ENCODE measurements at regions not wholly inside any gene's neighbourhood (a gene's known extent, or its start where the extent isn't known, plus 50 kb on each side); places are given as distances from the start of the nearest gene placed in this dataset.
"Not testable (repeated sequence)": the region's sequence is repeated elsewhere in the genome, so short reads cannot be mapped to it uniquely, and the experiment has no call there.

- whole genome bisulfite sequencing, 3 donors, result 88 to 94% (median 92%) methylated on average over 6 of the region's 6 CpGs
- no peak overlapping the region for H3K27ac ChIP-seq (ENCODE audit: low read depth, low read length)
These were observed 65.5 kb upstream of the AK4 start for GRCh38 chr1:65082346-65083040.

- no peak overlapping the region for H3K27ac ChIP-seq (ENCODE audit: low read depth, low read length)
- WGBS, 3 donors, result 70 to 88% (median 71%) methylated on average over 4 of the region's 4 CpGs
These were observed 64.6 kb upstream of the AK4 start for GRCh38 chr1:65083263-65083896.

DNA sequence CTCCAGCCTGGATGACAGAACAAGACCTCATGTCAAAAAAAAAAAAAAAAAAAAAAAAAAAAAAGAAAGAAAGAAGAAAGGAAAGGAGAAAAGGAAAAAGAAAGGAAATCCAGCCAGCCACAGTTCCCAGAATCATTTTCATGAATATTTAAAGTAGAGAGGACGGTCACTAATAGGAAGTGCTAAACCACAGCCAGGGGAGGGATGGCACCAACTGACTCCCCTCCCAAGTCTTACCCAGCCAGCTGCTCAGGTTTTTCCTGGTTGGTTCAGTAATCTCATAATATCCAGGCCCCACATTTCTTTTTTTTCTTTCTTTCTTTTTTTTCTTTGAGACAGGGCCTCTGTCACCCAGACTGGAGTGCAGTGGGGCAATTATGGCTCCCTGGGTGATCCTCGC lies 63.9 kb upstream of the AK4 start:
- whole genome bisulfite sequencing, 3 donors, result 63 to 96% (median 71%) methylated on average over 2 of the region's 2 CpGs
- no peak overlapping the region for H3K27ac ChIP-seq (ENCODE audit: low read depth, low read length)

GRCh38 chr1:65087519-65087918 lies 60.5 kb upstream of the AK4 start:
- H3K27ac ChIP-seq (ENCODE audit: low read depth, low read length), result not testable (repeated sequence)

DNA sequence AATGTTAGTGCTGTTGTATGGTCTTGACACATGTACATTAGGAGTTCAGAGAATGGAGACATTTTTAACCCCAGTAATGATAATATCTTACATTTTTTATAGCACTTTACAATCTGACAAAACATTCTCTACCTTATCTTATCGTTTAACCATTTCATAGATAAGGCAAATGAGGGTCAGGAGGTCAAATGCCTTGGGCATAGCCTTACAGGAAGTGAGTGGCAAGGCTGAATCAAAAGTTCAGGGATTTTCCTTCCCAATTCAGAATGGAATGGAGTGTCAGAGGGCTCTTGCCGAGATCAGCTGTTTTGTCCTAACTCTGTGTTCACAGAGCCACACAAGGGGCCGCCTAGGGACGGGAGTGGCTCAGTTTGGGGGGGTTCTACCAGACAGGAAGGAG lies 57.6 kb upstream of the AK4 start:
- H3K27ac ChIP-seq (ENCODE audit: low read depth, low read length), result no peak overlapping the region
- 45 to 55% (median 48%) methylated on average over 4 of the region's 4 CpGs for WGBS, 3 donors

GRCh38 chr1:65092691-65093090 lies 55.3 kb upstream of the AK4 start:
- no peak overlapping the region for H3K27ac ChIP-seq (ENCODE audit: low read depth, low read length)
- WGBS, 3 donors, result 71 to 98% (median 73%) methylated on average over 2 of the region's 2 CpGs

DNA sequence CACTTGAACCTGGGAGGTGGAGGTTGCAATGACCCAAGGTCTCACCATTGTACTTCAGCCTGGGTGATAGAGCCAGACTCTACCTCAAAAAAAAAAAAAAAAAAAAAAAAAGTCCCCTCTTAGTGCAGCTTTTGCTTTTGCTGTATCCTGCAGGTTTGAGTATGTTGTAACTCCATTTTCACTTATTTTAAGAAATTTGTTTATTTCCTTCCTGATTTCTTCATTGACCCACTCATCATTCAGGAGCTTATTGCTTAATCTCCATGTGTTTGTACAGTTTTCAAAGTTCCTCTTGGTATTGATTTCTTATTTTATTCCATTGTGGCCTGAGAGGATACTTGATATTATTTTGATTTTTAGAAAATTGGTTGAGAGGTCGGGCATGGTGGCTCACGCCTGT lies 50.9 kb upstream of the AK4 start:
- 72 to 95% (median 78%) methylated on average over 2 of the region's 2 CpGs for WGBS, 3 donors
- no peak overlapping the region for H3K27ac ChIP-seq (ENCODE audit: low read depth, low read length)
